ENCODE measurements at regions not wholly inside any gene's neighbourhood (a gene's known extent, or its start where the extent isn't known, plus 50 kb on each side); places are given as distances from the start of the nearest gene placed in this dataset.

DNA sequence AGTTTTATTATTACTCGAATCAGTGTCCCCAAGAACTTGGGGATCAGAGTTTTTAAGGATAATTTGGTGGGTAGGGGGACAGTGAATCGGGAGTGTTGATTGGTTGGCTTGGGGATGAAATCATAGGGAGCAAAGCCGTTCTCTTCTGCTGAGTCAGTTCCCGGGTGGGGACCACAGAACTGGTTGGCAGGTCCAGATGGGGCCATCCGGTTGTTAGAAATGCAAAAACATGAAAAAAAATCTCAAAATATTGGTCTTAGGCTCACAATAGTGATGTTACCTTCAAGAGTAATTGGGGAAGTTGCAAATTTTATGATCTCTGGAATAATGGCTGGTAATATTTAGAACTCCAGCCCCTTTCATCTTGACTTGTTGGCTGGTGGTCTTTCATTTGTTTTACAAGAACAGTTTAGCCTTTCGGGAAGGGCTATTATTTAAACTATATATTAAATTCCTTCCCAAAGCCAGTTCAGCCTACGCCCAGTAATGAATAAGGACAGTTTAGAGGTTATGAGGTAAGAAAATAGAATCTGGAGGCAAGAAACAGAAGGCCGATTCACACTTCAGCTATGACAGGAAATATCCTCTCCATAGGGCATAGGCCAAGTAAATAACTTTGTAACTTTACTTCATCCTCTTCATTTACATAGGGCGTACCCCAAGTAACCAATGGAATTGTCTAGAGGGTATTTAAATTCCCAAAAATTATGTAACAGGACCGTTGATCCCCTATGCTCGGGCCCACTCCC lies 164.1 kb upstream of the STS start:
- TF ChIP-seq FOXM1 (IDR thresholded peaks at IDR 0.05; ENCODE audit: borderline replicate concordance, low read depth) (no peak), TEAD4 (IDR thresholded peaks at IDR 0.05) (no peak), EP300 (IDR thresholded peaks at IDR 0.05; ENCODE audit: borderline replicate concordance) (no peak), ZBTB7A (IDR thresholded peaks at IDR 0.05; ENCODE audit: low read depth) (no peak)
- TF ChIP-seq, protein P1, sequence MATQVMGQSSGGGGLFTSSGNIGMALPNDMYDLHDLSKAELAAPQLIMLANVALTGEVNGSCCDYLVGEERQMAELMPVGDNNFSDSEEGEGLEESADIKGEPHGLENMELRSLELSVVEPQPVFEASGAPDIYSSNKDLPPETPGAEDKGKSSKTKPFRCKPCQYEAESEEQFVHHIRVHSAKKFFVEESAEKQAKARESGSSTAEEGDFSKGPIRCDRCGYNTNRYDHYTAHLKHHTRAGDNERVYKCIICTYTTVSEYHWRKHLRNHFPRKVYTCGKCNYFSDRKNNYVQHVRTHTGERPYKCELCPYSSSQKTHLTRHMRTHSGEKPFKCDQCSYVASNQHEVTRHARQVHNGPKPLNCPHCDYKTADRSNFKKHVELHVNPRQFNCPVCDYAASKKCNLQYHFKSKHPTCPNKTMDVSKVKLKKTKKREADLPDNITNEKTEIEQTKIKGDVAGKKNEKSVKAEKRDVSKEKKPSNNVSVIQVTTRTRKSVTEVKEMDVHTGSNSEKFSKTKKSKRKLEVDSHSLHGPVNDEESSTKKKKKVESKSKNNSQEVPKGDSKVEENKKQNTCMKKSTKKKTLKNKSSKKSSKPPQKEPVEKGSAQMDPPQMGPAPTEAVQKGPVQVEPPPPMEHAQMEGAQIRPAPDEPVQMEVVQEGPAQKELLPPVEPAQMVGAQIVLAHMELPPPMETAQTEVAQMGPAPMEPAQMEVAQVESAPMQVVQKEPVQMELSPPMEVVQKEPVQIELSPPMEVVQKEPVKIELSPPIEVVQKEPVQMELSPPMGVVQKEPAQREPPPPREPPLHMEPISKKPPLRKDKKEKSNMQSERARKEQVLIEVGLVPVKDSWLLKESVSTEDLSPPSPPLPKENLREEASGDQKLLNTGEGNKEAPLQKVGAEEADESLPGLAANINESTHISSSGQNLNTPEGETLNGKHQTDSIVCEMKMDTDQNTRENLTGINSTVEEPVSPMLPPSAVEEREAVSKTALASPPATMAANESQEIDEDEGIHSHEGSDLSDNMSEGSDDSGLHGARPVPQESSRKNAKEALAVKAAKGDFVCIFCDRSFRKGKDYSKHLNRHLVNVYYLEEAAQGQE (IDR thresholded peaks at IDR 0.05; ENCODE audit: low read depth): no peak

DNA sequence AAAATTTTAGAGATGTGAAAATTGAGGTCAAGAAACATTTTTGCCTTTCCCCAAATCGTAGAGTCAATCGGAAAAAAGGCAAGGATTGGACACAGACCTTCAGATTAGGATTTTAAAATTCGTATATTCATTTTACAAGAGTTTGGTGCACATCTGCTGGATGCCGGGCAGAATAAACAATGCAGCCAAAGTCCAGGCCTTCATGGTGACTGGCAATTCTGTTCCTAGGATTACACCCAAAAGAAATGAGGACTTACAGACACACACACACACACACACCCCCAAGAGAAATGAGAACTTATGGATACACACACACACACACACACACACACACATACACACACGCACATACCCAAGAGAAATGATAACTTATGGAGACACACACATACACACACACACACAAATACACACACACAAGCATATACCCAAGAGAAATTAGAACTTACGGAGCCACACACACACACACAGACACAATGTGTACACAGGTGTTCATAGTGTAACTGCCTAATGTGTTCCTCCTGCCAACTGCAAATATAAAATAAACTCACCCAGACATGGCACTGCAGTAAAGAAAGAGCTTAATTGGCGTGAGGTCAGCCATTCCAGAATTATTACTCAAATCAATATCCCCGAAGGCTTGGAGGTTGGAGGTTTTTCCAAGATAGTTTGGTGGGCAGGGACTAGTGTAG lies 165.7 kb upstream of the STS start:
- TF ChIP-seq, protein P1 (IDR thresholded peaks at IDR 0.05; ENCODE audit: low read depth): no peak
- TF ChIP-seq NFIC (IDR thresholded peaks at IDR 0.05): no peak
- TF ChIP-seq ZBTB7A (IDR thresholded peaks at IDR 0.05; ENCODE audit: low read depth): no peak
- TF ChIP-seq CREB1 (IDR thresholded peaks at IDR 0.05; ENCODE audit: low read depth): no peak

DNA sequence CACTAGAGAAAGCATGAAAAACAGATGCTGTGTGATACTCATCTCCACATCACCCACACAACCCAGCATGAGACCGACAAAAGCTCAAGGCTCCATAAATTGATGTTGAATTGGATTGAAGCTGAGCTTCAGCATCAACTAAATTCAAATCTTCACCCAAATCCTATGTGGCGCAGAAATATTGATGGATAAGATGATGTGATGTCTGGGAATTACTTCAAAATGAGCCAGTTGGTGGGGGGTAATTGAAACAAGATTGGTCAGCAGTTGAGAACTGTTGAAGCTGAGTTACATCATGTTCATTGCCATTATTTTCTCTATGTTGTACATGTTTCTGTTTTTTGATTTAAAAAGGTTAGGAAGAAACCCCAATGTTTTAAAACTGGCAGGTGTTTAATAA lies 166.5 kb upstream of the STS start:
- TF ChIP-seq EP300 (IDR thresholded peaks at IDR 0.05; ENCODE audit: borderline replicate concordance) (no peak), TEAD4 (IDR thresholded peaks at IDR 0.05) (no peak), TAF1 (IDR thresholded peaks at IDR 0.05; ENCODE audit: low read depth) (no peak), CEBPB (IDR thresholded peaks at IDR 0.05) (no peak), YY1 (IDR thresholded peaks at IDR 0.05; ENCODE audit: low read depth) (no peak), FOXM1 (IDR thresholded peaks at IDR 0.05; ENCODE audit: borderline replicate concordance, low read depth) (no peak), CREB1 (IDR thresholded peaks at IDR 0.05; ENCODE audit: low read depth) (no peak), EGR1 (IDR thresholded peaks at IDR 0.05) (no peak), RAD21 (IDR thresholded peaks at IDR 0.05; ENCODE audit: low read depth) (no peak), TCF12 (IDR thresholded peaks at IDR 0.05; ENCODE audit: low read depth) (no peak), NFIC (IDR thresholded peaks at IDR 0.05) (no peak), ZBTB7A (IDR thresholded peaks at IDR 0.05; ENCODE audit: low read depth) (no peak)
- TF ChIP-seq, protein P2, sequence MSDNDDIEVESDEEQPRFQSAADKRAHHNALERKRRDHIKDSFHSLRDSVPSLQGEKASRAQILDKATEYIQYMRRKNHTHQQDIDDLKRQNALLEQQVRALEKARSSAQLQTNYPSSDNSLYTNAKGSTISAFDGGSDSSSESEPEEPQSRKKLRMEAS (IDR thresholded peaks at IDR 0.05): no peak
- TF ChIP-seq, protein P3, sequence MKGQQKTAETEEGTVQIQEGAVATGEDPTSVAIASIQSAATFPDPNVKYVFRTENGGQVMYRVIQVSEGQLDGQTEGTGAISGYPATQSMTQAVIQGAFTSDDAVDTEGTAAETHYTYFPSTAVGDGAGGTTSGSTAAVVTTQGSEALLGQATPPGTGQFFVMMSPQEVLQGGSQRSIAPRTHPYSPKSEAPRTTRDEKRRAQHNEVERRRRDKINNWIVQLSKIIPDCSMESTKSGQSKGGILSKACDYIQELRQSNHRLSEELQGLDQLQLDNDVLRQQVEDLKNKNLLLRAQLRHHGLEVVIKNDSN (IDR thresholded peaks at IDR 0.05): no peak
- TF ChIP-seq, protein P1 (IDR thresholded peaks at IDR 0.05; ENCODE audit: low read depth): no peak

DNA sequence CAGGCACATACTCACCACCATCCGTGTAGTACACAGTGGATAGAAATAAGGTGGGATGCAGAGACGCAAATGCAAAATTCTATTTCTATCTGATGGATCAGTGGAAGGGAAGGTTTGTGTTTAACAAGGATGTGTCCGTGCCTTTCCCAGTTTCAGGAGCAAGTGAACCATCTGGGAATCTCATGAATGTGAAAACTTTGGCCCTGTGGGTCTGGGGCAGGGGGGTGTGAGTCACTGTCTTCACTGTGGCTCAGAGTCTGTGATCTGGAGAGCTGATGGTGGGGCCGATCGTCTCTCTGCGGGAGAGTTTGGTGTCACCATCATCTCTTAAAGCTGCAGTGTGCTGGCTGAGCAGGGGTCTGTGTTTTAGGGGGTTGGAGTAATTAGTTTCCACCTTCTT lies 179.3 kb upstream of the STS start:
- TF ChIP-seq ZBTB7A (IDR thresholded peaks at IDR 0.05; ENCODE audit: low read depth) (no peak), EP300 (IDR thresholded peaks at IDR 0.05; ENCODE audit: borderline replicate concordance) (no peak), NFIC (IDR thresholded peaks at IDR 0.05) (no peak), YY1 (IDR thresholded peaks at IDR 0.05; ENCODE audit: low read depth) (no peak), RAD21 (IDR thresholded peaks at IDR 0.05; ENCODE audit: low read depth) (no peak), TEAD4 (IDR thresholded peaks at IDR 0.05) (no peak), FOXM1 (IDR thresholded peaks at IDR 0.05; ENCODE audit: borderline replicate concordance, low read depth) (no peak), CREB1 (IDR thresholded peaks at IDR 0.05; ENCODE audit: low read depth) (no peak), TCF12 (IDR thresholded peaks at IDR 0.05; ENCODE audit: low read depth) (no peak), TAF1 (IDR thresholded peaks at IDR 0.05; ENCODE audit: low read depth) (no peak), EGR1 (IDR thresholded peaks at IDR 0.05) (no peak)
- TF ChIP-seq, protein P2 (IDR thresholded peaks at IDR 0.05): no peak
- TF ChIP-seq, protein P3 (IDR thresholded peaks at IDR 0.05): no peak
